ENCODE measurements at regions not wholly inside any gene's neighbourhood (a gene's known extent, or its start where the extent isn't known, plus 50 kb on each side); places are given as distances from the start of the nearest gene placed in this dataset.

DNA sequence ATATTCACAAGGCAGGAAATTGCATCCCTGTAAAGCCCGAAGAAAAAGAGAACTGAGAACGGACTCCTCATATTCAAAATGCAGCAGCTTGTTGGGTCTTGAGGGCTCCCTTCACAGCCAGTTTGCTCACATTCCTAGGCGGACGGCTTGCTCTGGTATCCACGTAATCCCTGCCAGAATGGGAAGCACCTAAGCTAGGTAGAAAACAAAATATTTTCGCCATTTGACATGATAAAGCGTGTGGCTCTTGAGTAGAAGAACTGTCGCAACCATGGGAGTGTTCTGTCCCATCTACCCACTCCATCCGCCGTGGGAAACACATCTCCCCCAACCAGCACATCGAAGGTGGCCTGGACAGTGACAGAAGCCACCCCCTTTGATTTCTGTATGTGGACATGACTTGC lies 183.1 kb downstream of the GAS1 start:
- TF ChIP-seq, protein P1, sequence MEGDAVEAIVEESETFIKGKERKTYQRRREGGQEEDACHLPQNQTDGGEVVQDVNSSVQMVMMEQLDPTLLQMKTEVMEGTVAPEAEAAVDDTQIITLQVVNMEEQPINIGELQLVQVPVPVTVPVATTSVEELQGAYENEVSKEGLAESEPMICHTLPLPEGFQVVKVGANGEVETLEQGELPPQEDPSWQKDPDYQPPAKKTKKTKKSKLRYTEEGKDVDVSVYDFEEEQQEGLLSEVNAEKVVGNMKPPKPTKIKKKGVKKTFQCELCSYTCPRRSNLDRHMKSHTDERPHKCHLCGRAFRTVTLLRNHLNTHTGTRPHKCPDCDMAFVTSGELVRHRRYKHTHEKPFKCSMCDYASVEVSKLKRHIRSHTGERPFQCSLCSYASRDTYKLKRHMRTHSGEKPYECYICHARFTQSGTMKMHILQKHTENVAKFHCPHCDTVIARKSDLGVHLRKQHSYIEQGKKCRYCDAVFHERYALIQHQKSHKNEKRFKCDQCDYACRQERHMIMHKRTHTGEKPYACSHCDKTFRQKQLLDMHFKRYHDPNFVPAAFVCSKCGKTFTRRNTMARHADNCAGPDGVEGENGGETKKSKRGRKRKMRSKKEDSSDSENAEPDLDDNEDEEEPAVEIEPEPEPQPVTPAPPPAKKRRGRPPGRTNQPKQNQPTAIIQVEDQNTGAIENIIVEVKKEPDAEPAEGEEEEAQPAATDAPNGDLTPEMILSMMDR (IDR thresholded peaks at IDR 0.05; ENCODE audit: low read depth, low read length, missing control alignments), result no peak
- DNase-seq (ENCODE audit: low read depth), result no peak
- no peak overlapping the region for H3K4me3 ChIP-seq (ENCODE audit: low read depth, low read length)

GRCh38 chr9:86763791-86764190 lies 183.5 kb downstream of the GAS1 start:
- no peak overlapping the region for H3K4me3 ChIP-seq (ENCODE audit: low read depth, low read length)
- TF ChIP-seq, protein P1 (IDR thresholded peaks at IDR 0.05; ENCODE audit: low read depth, low read length, missing control alignments), result no peak
- no peak for DNase-seq (ENCODE audit: low read depth)

DNA sequence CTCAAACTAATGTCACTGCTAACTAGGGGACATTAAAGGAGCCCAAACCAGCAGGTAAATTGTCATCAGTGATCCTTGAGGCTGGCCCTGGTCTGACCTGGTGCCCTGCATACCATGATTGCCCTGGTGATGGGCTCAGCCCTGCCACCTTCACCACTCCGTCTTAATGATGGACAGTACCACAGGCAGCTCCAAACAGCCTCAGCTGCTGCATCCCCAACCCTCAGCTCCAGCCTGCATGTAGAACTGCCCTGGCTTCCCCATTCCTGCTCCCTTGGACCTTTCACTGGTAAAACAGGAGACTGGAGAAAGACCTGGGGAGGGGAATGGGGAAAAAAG lies 190.0 kb downstream of the GAS1 start:
- DNase-seq (ENCODE audit: low read depth), result no peak
- TF ChIP-seq, protein P1 (IDR thresholded peaks at IDR 0.05; ENCODE audit: low read depth, low read length, missing control alignments), result no peak
- H3K4me3 ChIP-seq (ENCODE audit: low read depth, low read length), result no peak overlapping the region

DNA sequence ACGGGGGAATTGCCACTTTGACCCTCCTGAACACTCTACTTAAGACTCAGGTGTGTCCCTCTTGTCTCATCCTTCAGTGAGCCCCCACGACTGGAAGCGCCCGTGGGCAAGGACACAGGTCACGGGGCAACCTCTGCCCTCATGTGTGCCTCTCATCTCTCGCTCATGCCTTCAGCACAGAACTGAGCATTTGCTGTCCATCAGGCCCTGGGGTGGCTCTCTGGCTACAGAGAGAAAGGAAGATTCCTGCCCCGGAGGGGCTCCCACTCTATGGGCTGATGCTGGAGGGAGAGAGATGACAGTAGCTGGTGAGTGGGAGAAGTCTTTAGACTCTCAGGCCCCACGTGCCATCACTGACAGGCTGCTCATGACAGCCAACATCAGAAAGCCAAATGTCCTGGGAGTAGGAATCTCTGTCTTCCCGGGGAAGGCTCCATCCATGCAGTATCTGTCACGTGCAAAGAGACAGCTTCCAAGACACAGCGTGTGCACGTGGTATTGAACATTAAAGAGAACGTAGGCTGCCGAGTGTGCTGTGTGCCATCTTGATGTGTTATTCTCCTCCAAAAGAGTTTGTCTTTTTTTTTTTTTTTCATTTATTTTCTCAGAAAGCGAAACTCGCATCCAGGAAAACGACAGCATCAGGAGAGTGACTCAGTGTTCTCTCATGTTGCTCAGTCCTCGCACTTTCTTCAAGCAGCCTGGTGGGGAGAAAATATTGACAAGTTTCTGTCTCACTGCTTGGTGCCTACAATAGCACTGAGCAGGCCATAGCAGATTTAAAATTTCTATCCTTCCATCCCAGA lies 190.5 kb downstream of the GAS1 start:
- DNase-seq (ENCODE audit: low read depth), result no peak
- no peak overlapping the region for H3K4me3 ChIP-seq (ENCODE audit: low read depth, low read length)
- TF ChIP-seq, protein P1 (IDR thresholded peaks at IDR 0.05; ENCODE audit: low read depth, low read length, missing control alignments), result no peak

GRCh38 chr9:86755561-86755941 lies 191.8 kb downstream of the GAS1 start:
- DNase-seq (ENCODE audit: low read depth), result no peak

DNA sequence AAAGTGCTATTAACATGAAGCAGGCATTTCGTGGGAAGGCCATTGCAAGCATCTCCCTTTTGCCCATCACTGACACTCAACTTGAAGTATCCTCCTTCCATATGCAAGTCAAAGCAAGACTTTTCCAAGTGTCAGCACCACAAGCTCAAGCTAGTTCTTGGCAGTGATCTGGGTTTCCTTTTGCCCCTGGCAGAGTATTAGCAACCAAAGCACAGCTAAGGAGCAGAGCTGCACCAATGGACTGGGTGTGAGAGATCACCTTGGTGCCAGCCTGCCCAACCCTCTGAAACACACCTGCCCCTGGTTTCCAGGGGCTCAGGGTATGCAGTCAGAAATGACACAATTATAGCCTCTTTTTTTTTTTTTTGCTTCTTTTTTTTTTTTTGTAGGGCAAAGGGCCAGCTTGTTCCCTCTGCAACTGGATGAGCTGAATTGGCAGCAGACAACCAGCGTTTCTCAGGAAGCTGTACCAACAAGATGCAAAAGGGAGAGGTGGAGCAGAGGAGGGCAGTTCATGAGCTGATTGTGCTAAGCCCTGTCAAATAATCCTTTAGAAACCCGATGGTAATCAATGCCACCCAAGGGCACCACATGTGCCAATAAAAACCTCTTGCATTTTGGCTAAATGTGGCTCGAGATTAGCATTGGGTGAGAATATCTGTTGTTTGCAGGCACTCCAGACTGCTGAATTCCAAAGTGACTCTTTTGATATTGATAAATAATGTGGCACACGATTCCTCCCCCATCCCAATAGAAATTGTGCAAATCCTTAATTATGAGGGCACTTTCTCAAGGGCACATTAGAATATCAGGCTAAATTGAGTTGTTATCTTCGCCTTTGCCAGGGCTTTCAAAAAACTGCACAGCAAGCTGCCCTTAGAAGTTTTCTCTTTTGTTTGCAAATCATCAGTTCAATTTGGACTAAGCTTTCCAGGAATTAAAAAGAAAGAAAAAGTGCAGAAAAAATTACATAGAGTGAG lies 192.4 kb downstream of the GAS1 start:
- no peak overlapping the region for H3K4me3 ChIP-seq (ENCODE audit: low read depth, low read length)
- no peak for DNase-seq (ENCODE audit: low read depth)
- TF ChIP-seq, protein P1 (IDR thresholded peaks at IDR 0.05; ENCODE audit: low read depth, low read length, missing control alignments), result no peak

More at GRCh38 chr9:86755561-86755941, 191.8 kb downstream of the GAS1 start:
- TF ChIP-seq, protein P1 (IDR thresholded peaks at IDR 0.05; ENCODE audit: low read depth, low read length, missing control alignments), result no peak
- no peak overlapping the region for H3K4me3 ChIP-seq (ENCODE audit: low read depth, low read length)
